SK-N-SH (cell line): ENCODE measurements at regions not wholly inside any gene's neighbourhood (a gene's known extent, or its start where the extent isn't known, plus 50 kb on each side); places are given as distances from the start of the nearest gene placed in this dataset.

Experiments
- CTCF ChIA-PET: fragments of 300-600, 350-600 bp; formaldehyde crosslinking; extraction: SDS; loops from one replicate; lab custom pipeline; 2021; lab: Yijun Ruan, JAX
- POLR2A ChIA-PET: fragments of 350-600 bp; sonication (Branson Sonifier 250); formaldehyde crosslinking; extraction: SDS; loops from one replicate; lab custom pipeline; 2020; ENCODE audit warnings: antibody characterized with exemption, inconsistent platforms; lab: Yijun Ruan, JAX
- DNase-seq: peaks from one replicate; pipeline ENCODE4 v3.0.0; 2012
- H2AFZ ChIP-seq: fragments of 200-600 bp; sonication (generic); 2 replicates; pipeline ENCODE4 v1.8.1; 2016; ENCODE audit warnings: antibody characterized with exemption, mild to moderate bottlenecking, low read depth
- H3F3A ChIP-seq: fragments of 200-600 bp; sonication (generic); replicated peaks from 2 replicates; pipeline ENCODE3; 2016; ENCODE audit warnings: antibody characterized with exemption, mild to moderate bottlenecking; ENCODE audit not compliant: insufficient read depth
- H3K27ac ChIP-seq, 2 experiments: fragments of 200-500 bp in 1 of 2; fragments of 200-600 bp in 1 of 2; sonication (Bioruptor generic) in 1 of 2; sonication (generic), shearing (Covaris generic) in 1 of 2; 2 replicates each; pipeline versions ENCODE4 v1.5.1 to v1.6.1; 2014 to 2016; ENCODE audit warnings: low read depth in 2 of 2, inconsistent platforms in 1 of 2, low read length in 1 of 2, mild to moderate bottlenecking in 1 of 2, mixed read lengths in 1 of 2
- H3K27me3 ChIP-seq: fragments of 200-600 bp; sonication (generic), shearing (Covaris generic); 2 replicates; pipeline ENCODE4 v1.6.1; 2016; ENCODE audit warnings: mixed run types; ENCODE audit not compliant: insufficient read depth
- H3K36me3 ChIP-seq, 2 experiments: fragments of 200-500 bp in 1 of 2; fragments of 200-600 bp in 1 of 2; sonication (Bioruptor generic) in 1 of 2; sonication (generic) in 1 of 2; replicated peaks in 1 of 2; 2 replicates each; pipeline versions ENCODE3 to v1.5.1; 2014 to 2016; ENCODE audit warnings: low read length in 1 of 2, mild to moderate bottlenecking in 1 of 2; ENCODE audit not compliant: insufficient read depth in 2 of 2, control insufficient read depth in 1 of 2
- H3K4me1 ChIP-seq, 2 experiments: fragments of 200-500 bp in 1 of 2; fragments of 200-600 bp in 1 of 2; sonication (Bioruptor generic) in 1 of 2; sonication (generic), shearing (Covaris generic) in 1 of 2; 2 replicates each; pipeline versions ENCODE4 v1.5.1 to v1.6.1; 2014 to 2016; ENCODE audit warnings: low read depth in 1 of 2, low read length in 1 of 2, mixed run types in 1 of 2; ENCODE audit not compliant: insufficient read depth in 2 of 2, control insufficient read depth in 1 of 2
- H3K4me2 ChIP-seq: fragments of 200-600 bp; sonication (generic), shearing (Covaris generic); 2 replicates; pipeline ENCODE4 v1.6.1; 2017; ENCODE audit warnings: mixed run types
- H3K4me3 ChIP-seq, 2 experiments: fragments of 200-500 bp in 1 of 2; fragments of 200-600 bp in 1 of 2; sonication (Bioruptor generic) in 1 of 2; sonication (generic), shearing (Covaris generic) in 1 of 2; 2 replicates each; pipeline versions ENCODE4 v1.5.1 to v1.8.1; 2014 to 2016; ENCODE audit warnings: low read depth in 2 of 2, inconsistent platforms in 1 of 2, low read length in 1 of 2, mild to moderate bottlenecking in 1 of 2, mixed read lengths in 1 of 2, moderate library complexity in 1 of 2
- H3K79me2 ChIP-seq: fragments of 200-600 bp; sonication (generic); 2 replicates; pipeline ENCODE4 v1.8.1; 2017; ENCODE audit warnings: mild to moderate bottlenecking; ENCODE audit not compliant: insufficient read depth
- H3K9ac ChIP-seq: fragments of 200-600 bp; sonication (generic); 2 replicates; pipeline ENCODE4 v1.6.1; 2017; ENCODE audit warnings: mixed run types
- H3K9me2 ChIP-seq: fragments of 200-600 bp; sonication (generic); 2 replicates; pipeline ENCODE4 v1.6.1; 2017; ENCODE audit warnings: mixed run types
- H3K9me3 ChIP-seq: fragments of 200-600 bp; sonication (generic); 2 replicates; pipeline ENCODE4 v1.6.1; 2017; ENCODE audit warnings: mixed run types, mild to moderate bottlenecking, moderate library complexity
- H4K20me1 ChIP-seq: fragments of 200-600 bp; sonication (generic); 2 replicates; pipeline ENCODE4 v1.6.1; 2017; ENCODE audit warnings: mild to moderate bottlenecking, mixed run types; ENCODE audit not compliant: insufficient read depth
- EZH2phosphoT487 ChIP-seq: fragments of 200-600 bp; sonication (generic); IDR thresholded peaks from 2 replicates; pipeline ENCODE4 v1.6.1; 2017; ENCODE audit warnings: low read depth, mixed run types, mild to moderate bottlenecking, antibody characterized with exemption, moderate library complexity, borderline replicate concordance
- FOSL2 ChIP-seq: IDR thresholded peaks from 2 replicates; pipeline ENCODE4 v1.4.0; 2012; ENCODE audit warnings: low read depth, mild to moderate bottlenecking, moderate library complexity, borderline replicate concordance
- GABPA ChIP-seq: IDR thresholded peaks from 2 replicates; pipeline ENCODE4 v1.4.0; 2012; ENCODE audit warnings: low read depth, mild to moderate bottlenecking
- NRF1 ChIP-seq: IDR thresholded peaks from 2 replicates; pipeline ENCODE4 v1.6.1; 2012; ENCODE audit warnings: low read depth, mild to moderate bottlenecking, low read length
- POLR2AphosphoS5 ChIP-seq: IDR thresholded peaks from 2 replicates; pipeline ENCODE4 v1.6.1; 2012; ENCODE audit warnings: low read depth, low read length
- RAD21 ChIP-seq: IDR thresholded peaks from 2 replicates; pipeline ENCODE4 v1.6.1; 2012; ENCODE audit warnings: mild to moderate bottlenecking, low read length
- RCOR1 ChIP-seq: fragments of 150-350 bp; IDR thresholded peaks from 2 replicates; pipeline ENCODE4 v1.6.1; 2017; ENCODE audit warnings: antibody characterized with exemption, low read length
- RFX5 ChIP-seq: IDR thresholded peaks from 2 replicates; pipeline ENCODE4 v1.6.1; 2012; ENCODE audit warnings: mild to moderate bottlenecking, improper control_type of control experiment, low read length
- SIN3A ChIP-seq: IDR thresholded peaks from 2 replicates; pipeline ENCODE4 v1.6.1; 2012; ENCODE audit warnings: low read depth, mild to moderate bottlenecking, low read length, moderate library complexity, borderline replicate concordance
- SMC3 ChIP-seq: IDR thresholded peaks from 2 replicates; pipeline ENCODE4 v1.6.1; 2012; ENCODE audit warnings: low read depth, low read length, improper control_type of control experiment
- WGBS: methylation state at CpG from one replicate; pipeline ENCODE4 v1.1.6; 2017; ENCODE audit warnings: low lambda C conversion rate; 5-methylcytosine and 5-hydroxymethylcytosine counted together
- TF ChIP-seq, protein P1 (sequence below): IDR thresholded peaks from 2 replicates; pipeline ENCODE4 v1.4.0; 2012; ENCODE audit warnings: low read depth, borderline replicate concordance
- TF ChIP-seq, protein P2 (sequence below): fragments of 150-350 bp; IDR thresholded peaks from 2 replicates; pipeline ENCODE4 v1.6.1; 2017; ENCODE audit warnings: antibody characterized with exemption, low read length, low read depth, borderline replicate concordance
- TF ChIP-seq, protein P3 (sequence below): IDR thresholded peaks from 2 replicates; pipeline ENCODE4 v1.4.0; 2012; ENCODE audit warnings: low read depth
- TF ChIP-seq, protein P4 (sequence below): IDR thresholded peaks from 2 replicates; pipeline ENCODE4; 2012

DNA sequence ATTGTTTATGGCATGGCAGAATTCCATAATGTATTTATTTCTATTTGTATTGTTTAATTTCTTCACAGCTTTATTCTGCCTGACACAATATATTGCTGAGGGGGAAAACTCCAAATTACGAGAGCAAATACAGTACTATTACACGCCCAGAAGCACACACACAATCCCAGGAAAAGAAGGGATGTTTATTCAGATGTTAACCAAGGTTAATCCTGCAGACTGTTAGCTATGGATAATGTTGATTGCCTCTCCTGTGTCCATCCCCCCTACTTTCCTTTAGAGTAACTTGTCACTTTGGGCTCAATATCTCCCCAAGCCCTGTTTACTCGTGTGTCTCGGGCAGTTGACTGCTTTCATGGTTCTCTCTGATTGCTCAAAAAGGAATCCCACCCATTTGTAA lies 84.2 kb upstream of the ERCC6L2 start:
- H3K9me3 ChIP-seq: no peaks in the 10 kb centered on the region
- no peaks in the 10 kb centered on the region for H3K79me2 ChIP-seq
- TF ChIP-seq RAD21 (no peak), POLR2AphosphoS5 (no peak), SIN3A (no peak), RFX5 (no peak), SMC3 (no peak), NRF1 (no peak)
- TF ChIP-seq, protein P1, sequence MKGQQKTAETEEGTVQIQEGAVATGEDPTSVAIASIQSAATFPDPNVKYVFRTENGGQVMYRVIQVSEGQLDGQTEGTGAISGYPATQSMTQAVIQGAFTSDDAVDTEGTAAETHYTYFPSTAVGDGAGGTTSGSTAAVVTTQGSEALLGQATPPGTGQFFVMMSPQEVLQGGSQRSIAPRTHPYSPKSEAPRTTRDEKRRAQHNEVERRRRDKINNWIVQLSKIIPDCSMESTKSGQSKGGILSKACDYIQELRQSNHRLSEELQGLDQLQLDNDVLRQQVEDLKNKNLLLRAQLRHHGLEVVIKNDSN: no peak
- TF ChIP-seq, protein P2, sequence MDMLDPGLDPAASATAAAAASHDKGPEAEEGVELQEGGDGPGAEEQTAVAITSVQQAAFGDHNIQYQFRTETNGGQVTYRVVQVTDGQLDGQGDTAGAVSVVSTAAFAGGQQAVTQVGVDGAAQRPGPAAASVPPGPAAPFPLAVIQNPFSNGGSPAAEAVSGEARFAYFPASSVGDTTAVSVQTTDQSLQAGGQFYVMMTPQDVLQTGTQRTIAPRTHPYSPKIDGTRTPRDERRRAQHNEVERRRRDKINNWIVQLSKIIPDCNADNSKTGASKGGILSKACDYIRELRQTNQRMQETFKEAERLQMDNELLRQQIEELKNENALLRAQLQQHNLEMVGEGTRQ: no peak
- TF ChIP-seq, protein P3, sequence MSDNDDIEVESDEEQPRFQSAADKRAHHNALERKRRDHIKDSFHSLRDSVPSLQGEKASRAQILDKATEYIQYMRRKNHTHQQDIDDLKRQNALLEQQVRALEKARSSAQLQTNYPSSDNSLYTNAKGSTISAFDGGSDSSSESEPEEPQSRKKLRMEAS: no peak
- TF ChIP-seq, all 33 proteins: peak for 0
- H3K27me3 ChIP-seq: no peaks in the 10 kb centered on the region
- H4K20me1 ChIP-seq: no peaks in the 10 kb centered on the region
- no peak overlapping the region for H2AFZ ChIP-seq
- H3K4me2 ChIP-seq: no peak overlapping the region
- peaks cover 17% of the 10 kb centered on the region for H3F3A ChIP-seq
- H3K36me3 ChIP-seq: no peaks in the 10 kb centered on the region
- DNase-seq: no peak
- H3K9me2 ChIP-seq: no peaks in the 10 kb centered on the region
- WGBS: 69% methylated on average over 4 of the region's 4 CpGs
- ChIA-PET POLR2A (no interaction called here), CTCF (interaction anchor here (0.6 to 1.3 kb wide), 2 partner anchors 22 to 224 kb away, joined by 3 to 4 read pairs; no protein-coding TSS in a partner anchor)
- peaks cover 0 to 9% of the 10 kb centered on the region in 2 experiments; a peak in 3 of 4 replicates for H3K4me1 ChIP-seq
- no peak overlapping the region for H3K27ac ChIP-seq
- no peak overlapping the region for H3K4me3 ChIP-seq
- H3K9ac ChIP-seq: no peak overlapping the region

DNA sequence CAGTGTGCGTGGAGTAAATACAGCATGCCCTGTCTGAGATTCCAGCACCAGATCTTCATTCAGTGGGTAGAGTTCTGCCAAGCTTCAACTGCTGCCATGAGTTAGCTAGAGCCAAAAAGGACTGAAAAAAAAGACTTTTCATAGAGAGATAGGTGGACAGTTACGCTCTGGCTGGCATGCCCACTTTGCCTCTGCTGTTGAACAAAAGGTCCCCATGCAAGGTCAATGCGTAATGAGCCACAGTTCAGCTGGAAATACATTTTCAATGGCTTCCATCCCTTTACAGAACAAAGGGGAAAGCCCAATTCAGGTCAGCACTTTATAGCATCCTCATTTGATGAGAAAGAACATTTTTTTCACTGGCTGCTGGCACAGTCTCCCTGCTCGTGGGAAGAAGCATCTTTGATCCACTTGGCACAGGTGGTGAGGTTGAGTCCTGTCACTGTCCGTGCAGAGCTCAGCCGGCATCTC lies 86.9 kb upstream of the ERCC6L2 start:
- CTCF ChIA-PET: interaction anchor here (1.2 kb wide), 1 partner anchor 13 kb away, joined by 6 read pairs; no protein-coding TSS in a partner anchor

More for the DNA sequence above, 86.9 kb upstream of the ERCC6L2 start:
- TF ChIP-seq RCOR1 (no peak), EZH2phosphoT487 (no peak), GABPA (no peak), FOSL2 (no peak)
- TF ChIP-seq, protein P3: no peak
- TF ChIP-seq, protein P4, sequence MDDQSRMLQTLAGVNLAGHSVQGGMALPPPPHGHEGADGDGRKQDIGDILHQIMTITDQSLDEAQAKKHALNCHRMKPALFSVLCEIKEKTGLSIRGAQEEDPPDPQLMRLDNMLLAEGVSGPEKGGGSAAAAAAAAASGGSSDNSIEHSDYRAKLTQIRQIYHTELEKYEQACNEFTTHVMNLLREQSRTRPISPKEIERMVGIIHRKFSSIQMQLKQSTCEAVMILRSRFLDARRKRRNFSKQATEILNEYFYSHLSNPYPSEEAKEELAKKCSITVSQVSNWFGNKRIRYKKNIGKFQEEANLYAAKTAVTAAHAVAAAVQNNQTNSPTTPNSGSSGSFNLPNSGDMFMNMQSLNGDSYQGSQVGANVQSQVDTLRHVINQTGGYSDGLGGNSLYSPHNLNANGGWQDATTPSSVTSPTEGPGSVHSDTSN: no peak
- Histone ChIP-seq H3K4me3 (no peak overlapping the region), H2AFZ (no peak overlapping the region), H3F3A (peaks cover 6% of the 10 kb centered on the region), H3K4me2 (no peak overlapping the region), H3K27me3 (no peaks in the 10 kb centered on the region), H3K27ac (no peak overlapping the region), H3K36me3 (no peaks in the 10 kb centered on the region), H4K20me1 (no peaks in the 10 kb centered on the region), H3K79me2 (no peaks in the 10 kb centered on the region), H3K9me2 (no peaks in the 10 kb centered on the region), H3K4me1 (peaks cover 0 to 5% of the 10 kb centered on the region in 2 experiments; a peak in 1 of 4 replicates), H3K9me3 (no peaks in the 10 kb centered on the region), H3K9ac (no peak overlapping the region)
- POLR2A ChIA-PET: no interaction called here
- WGBS: 73% methylated on average over 6 of the region's 6 CpGs
- no peak for DNase-seq
